AG04450 (cell line): ENCODE measurements at regions not wholly inside any gene's neighbourhood (a gene's known extent, or its start where the extent isn't known, plus 50 kb on each side); places are given as distances from the start of the nearest gene placed in this dataset.

ENCODE experiments used
- CTCF ChIA-PET: fragments of 300-600, 350-600 bp; formaldehyde crosslinking; extraction: SDS; loops from one replicate; lab custom pipeline; 2022; ENCODE audit warnings: antibody characterized with exemption, inconsistent platforms; lab: Charles Lee
- POLR2A ChIA-PET: fragments of 350-600 bp; formaldehyde crosslinking; extraction: SDS; loops from one replicate; lab custom pipeline; 2021; ENCODE audit warnings: antibody characterized with exemption, inconsistent platforms; lab: Yijun Ruan, JAX
- DNase-seq: peaks from one replicate; pipeline ENCODE4 v3.0.0-alpha.2; 2011; ENCODE audit warnings: low read depth, low spot score
- H3K27ac ChIP-seq: one replicate; pipeline ENCODE4 v1.5.1; 2012; ENCODE audit warnings: low read depth, low read length, control low read depth
- H3K27me3 ChIP-seq: one replicate; pipeline ENCODE4 v1.6.0; 2012; ENCODE audit warnings: low read length; ENCODE audit not compliant: control insufficient read depth, insufficient read depth
- H3K4me3 ChIP-seq: 2 replicates; pipeline ENCODE4 v1.5.1; 2011; ENCODE audit warnings: mild to moderate bottlenecking, low read depth, low read length, control low read depth
- H3K9me3 ChIP-seq: 2 replicates; pipeline ENCODE4 v1.5.1; 2012; ENCODE audit warnings: low read length; ENCODE audit not compliant: control insufficient read depth, insufficient read depth
- TF ChIP-seq, protein P1 (sequence below): IDR thresholded peaks from 2 replicates; pipeline ENCODE4 v1.5.1; 2011; ENCODE audit warnings: low read depth, low read length, control low read depth, inconsistent platforms

DNA sequence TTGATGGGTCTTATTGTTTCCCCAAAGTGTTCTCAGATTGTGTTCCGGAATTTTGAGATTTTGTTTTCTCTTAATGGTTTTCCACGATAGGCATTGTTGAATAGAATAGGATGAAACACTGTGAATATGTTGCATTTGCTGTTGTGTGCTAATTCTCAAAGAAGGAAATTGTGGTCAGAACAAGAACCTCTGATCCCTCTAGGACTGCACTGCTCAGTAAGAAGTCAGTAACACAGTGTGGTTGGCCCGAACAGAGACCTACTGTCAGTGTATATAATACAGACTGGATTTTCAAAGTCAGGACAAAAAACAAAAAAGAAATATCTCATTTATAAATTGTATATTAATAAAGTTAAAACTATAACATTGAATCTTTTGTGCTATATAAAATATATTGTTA is 494.8 kb downstream of the MAT2B start:
- Histone ChIP-seq H3K4me3 (no peak overlapping the region), H3K27me3 (no peaks in the 10 kb centered on the region), H3K27ac (no peak overlapping the region), H3K9me3 (peaks cover 2% of the 10 kb centered on the region; the same call in 1 of the 2 replicates)
- CTCF ChIA-PET, result interaction anchor here (0.9 kb wide), 1 partner anchor 13 kb away, joined by 3 read pairs; no protein-coding TSS in a partner anchor
- TF ChIP-seq, protein P1, sequence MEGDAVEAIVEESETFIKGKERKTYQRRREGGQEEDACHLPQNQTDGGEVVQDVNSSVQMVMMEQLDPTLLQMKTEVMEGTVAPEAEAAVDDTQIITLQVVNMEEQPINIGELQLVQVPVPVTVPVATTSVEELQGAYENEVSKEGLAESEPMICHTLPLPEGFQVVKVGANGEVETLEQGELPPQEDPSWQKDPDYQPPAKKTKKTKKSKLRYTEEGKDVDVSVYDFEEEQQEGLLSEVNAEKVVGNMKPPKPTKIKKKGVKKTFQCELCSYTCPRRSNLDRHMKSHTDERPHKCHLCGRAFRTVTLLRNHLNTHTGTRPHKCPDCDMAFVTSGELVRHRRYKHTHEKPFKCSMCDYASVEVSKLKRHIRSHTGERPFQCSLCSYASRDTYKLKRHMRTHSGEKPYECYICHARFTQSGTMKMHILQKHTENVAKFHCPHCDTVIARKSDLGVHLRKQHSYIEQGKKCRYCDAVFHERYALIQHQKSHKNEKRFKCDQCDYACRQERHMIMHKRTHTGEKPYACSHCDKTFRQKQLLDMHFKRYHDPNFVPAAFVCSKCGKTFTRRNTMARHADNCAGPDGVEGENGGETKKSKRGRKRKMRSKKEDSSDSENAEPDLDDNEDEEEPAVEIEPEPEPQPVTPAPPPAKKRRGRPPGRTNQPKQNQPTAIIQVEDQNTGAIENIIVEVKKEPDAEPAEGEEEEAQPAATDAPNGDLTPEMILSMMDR, result no peak
- DNase-seq, result no peak
- POLR2A ChIA-PET, result no interaction called here

DNA sequence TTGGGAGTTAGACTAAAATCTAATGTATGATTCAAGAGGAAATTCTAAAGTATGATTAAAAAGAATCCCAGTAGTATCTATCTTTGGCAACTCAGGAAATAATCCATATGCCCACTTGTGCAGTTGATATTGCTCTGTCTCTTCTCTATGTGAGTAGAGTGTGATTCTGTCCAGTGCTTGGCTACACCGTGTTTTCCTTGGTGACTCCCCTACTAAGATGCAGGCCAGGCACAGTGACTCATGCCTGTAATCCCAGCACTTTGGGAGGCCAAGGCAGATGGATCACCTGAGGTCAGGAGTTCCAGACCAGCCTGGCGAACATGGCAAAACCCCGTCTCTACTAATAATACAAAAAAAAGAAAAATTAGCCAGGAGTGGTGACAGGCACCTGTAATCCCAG is 495.4 kb downstream of the MAT2B start:
- H3K27ac ChIP-seq, result no peak overlapping the region
- POLR2A ChIA-PET, result no interaction called here
- DNase-seq, result no peak
- no peaks in the 10 kb centered on the region for H3K27me3 ChIP-seq
- peaks cover 2% of the 10 kb centered on the region; the same call in 1 of the 2 replicates for H3K9me3 ChIP-seq
- CTCF ChIA-PET, result interaction anchor here (0.9 kb wide), 1 partner anchor 12 kb away, joined by 3 read pairs; no protein-coding TSS in a partner anchor
- H3K4me3 ChIP-seq, result no peak overlapping the region
- TF ChIP-seq, protein P1, result no peak

DNA sequence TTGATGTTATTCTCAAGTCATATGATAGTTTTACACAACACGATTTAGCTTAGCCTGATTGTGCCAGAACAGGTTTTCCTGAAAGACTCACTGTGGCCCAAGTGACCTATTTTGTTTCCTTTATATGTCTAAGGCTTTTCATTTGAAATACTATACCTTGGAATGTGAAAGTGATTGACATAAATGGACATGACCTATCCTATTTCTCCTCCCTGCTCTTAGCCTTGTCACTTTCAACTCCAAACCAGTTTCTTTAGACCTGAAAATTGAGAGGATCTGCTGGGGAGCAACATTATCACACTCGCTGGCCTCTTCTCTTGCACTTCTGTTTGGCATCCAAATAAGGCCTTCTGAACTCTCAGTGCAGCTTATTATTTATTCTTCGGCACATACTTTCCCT is 496.8 kb downstream of the MAT2B start:
- ChIA-PET CTCF (interaction anchor here (0.6 to 2.0 kb wide), 4 partner anchors 10 to 502 kb away, joined by 4 to 6 read pairs (median 5); no protein-coding TSS in a partner anchor), POLR2A (no interaction called here)
- DNase-seq, result no peak
- no peak overlapping the region for H3K4me3 ChIP-seq
- H3K27ac ChIP-seq, result no peak overlapping the region
- no peaks in the 10 kb centered on the region for H3K9me3 ChIP-seq
- no peaks in the 10 kb centered on the region for H3K27me3 ChIP-seq
- TF ChIP-seq, protein P1, result no peak

DNA sequence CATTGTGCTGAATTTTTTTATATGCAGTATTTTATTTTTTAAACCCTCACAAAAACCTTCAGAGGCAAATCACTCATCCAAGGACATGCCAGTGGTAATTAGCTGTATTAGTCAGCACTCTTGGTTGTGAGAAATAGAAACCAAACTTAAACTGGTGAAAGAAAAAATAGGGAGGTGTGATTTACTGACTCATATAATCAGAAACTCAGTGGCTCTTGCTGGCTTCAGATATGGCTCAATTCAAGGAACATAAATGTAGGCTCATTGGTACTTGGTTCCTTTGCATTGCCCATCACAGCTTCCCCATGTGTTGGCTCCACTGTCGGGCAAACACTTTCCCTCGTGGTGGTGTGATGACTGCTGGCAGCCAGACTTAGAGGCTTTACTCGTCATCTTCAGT is 497.2 kb downstream of the MAT2B start:
- ChIA-PET CTCF (interaction anchor here (0.6 to 2.0 kb wide), 5 partner anchors 10 to 501 kb away, joined by 4 to 14 read pairs (median 6); no protein-coding TSS in a partner anchor), POLR2A (no interaction called here)
- no peaks in the 10 kb centered on the region for H3K9me3 ChIP-seq
- H3K4me3 ChIP-seq, result no peak overlapping the region
- TF ChIP-seq, protein P1, result no peak
- H3K27ac ChIP-seq, result no peak overlapping the region
- H3K27me3 ChIP-seq, result no peaks in the 10 kb centered on the region
- DNase-seq, result no peak

DNA sequence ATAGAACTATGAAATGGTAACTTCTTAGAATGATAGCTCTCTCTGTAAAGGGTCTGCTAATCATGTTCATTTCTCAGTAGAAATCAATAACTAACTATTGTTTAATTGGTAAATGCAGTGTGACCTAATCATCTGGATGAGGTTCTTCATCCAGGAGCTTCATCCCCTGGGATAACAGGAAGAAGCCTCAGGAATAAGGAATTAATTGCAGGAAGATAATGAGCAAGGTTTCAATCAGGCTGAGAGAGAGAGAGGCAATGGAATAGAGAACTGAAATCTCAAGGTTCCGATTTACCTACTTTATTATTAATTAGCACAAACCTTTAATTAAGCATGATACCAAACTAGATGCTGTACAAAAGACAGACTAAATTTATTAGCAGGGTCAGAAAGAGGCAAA is 499.7 kb downstream of the MAT2B start:
- no peak for DNase-seq
- TF ChIP-seq, protein P1, result no peak
- ChIA-PET CTCF (interaction anchor here (0.7 to 1.9 kb wide), 4 partner anchors 8 to 499 kb away, joined by 3 to 10 read pairs (median 4); no protein-coding TSS in a partner anchor), POLR2A (no interaction called here)
- Histone ChIP-seq H3K4me3 (no peak overlapping the region), H3K27ac (no peak overlapping the region), H3K9me3 (no peaks in the 10 kb centered on the region), H3K27me3 (no peaks in the 10 kb centered on the region)
